ENCODE measurements at regions not wholly inside any gene's neighbourhood (a gene's known extent, or its start where the extent isn't known, plus 50 kb on each side); places are given as distances from the start of the nearest gene placed in this dataset.

DNA sequence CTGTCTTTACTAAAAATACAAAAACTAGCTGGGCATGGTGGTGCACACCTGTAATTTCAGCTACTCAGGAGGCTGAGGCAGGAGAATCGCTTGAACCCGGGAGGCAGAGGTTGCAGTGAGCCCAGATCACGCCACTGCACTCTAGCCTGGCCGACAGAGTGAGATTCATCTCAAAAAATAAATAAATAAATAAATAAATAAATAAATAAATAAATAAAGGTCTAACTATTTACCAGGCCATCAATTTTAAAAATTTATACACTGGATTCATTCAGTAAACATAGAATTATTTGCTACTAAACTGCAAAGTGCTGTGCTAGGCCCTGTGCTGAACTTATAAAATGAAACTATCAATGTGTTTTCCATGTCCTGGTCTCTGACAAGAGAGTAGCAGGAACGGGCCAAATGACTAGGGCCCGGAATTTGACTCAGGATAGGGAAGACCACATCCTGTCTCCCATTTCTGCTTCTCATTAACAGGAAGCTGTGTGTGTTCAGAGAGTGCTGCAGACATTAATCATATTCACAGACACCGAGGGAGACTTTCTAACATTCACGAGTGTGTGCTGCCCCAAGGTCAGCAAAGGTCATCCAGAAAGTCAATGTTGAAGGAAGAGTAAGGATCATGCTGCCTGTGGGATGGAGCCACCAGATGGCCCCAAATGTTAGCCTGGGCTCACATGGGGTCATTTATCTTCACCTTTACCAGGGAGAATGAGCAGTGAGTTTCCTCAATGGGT lies 95.8 kb downstream of the SPP2 start:
- no peak for TF ChIP-seq GTF2F1 (IDR thresholded peaks at IDR 0.05; ENCODE audit: low read length)
- TF ChIP-seq HDAC1 (CRISPR knock-in tag; IDR thresholded peaks at IDR 0.05), result no peak
- TF ChIP-seq ZNF773 (CRISPR knock-in tag; IDR thresholded peaks at IDR 0.05; ENCODE audit: borderline replicate concordance), result no peak
- TF ChIP-seq CAMTA2 (CRISPR knock-in tag; IDR thresholded peaks at IDR 0.05; ENCODE audit: borderline replicate concordance), result no peak
- TF ChIP-seq BRCA1 (CRISPR knock-in tag; IDR thresholded peaks at IDR 0.05), result no peak
- TF ChIP-seq KDM3A (CRISPR knock-in tag; IDR thresholded peaks at IDR 0.05; ENCODE audit: low read depth), result no peak
- no peak for TF ChIP-seq TAF1 (CRISPR knock-in tag; IDR thresholded peaks at IDR 0.05)

All from HepG2 (cell line).